CD1c-positive myeloid dendritic cell (primary cell): ENCODE measurements at regions not wholly inside any gene's neighbourhood (a gene's known extent, or its start where the extent isn't known, plus 50 kb on each side); places are given as distances from the start of the nearest gene placed in this dataset.
"Not testable (repeated sequence)": the region's sequence is repeated elsewhere in the genome, so short reads cannot be mapped to it uniquely, and the experiment has no call there.

Experiments used
- DNase-seq: peaks from one replicate; pipeline ENCODE4 v3.0.0-alpha.2; 2016; ENCODE audit errors: extremely low spot score

- DNase-seq, result no peak
These were observed 141.5 kb downstream of the C6orf118 start for GRCh38 chr6:165167861-165168260.

- DNase-seq, result no peak
These were observed 142.1 kb downstream of the C6orf118 start for GRCh38 chr6:165167311-165167710.

GRCh38 chr6:165163519-165163918, 145.9 kb downstream of the C6orf118 start:
- no peak for DNase-seq

- DNase-seq, result no peak
These were observed 149.9 kb downstream of the C6orf118 start for GRCh38 chr6:165159460-165159859.

GRCh38 chr6:165146456-165146855, 162.9 kb downstream of the C6orf118 start:
- DNase-seq, result no peak

GRCh38 chr6:165135889-165136288, 173.5 kb downstream of the C6orf118 start:
- DNase-seq, result no peak

GRCh38 chr6:165129086-165129485, 180.3 kb downstream of the C6orf118 start:
- DNase-seq, result no peak

GRCh38 chr6:165127743-165128142, 181.7 kb downstream of the C6orf118 start:
- DNase-seq, result not testable (repeated sequence)

- DNase-seq, result not testable (repeated sequence)
These were observed 184.7 kb downstream of the C6orf118 start for GRCh38 chr6:165124681-165125080.

GRCh38 chr6:165119231-165120020, 190.0 kb downstream of the C6orf118 start:
- no peak for DNase-seq

GRCh38 chr6:165118736-165119135, 190.7 kb downstream of the C6orf118 start:
- no peak for DNase-seq

- no peak for DNase-seq
These were observed 191.6 kb downstream of the C6orf118 start for GRCh38 chr6:165117806-165118205.

GRCh38 chr6:165117121-165117520, 192.3 kb downstream of the C6orf118 start:
- DNase-seq, result no peak

GRCh38 chr6:165110860-165111259, 198.5 kb downstream of the C6orf118 start:
- no peak for DNase-seq

- DNase-seq, result no peak
These were observed 200.4 kb downstream of the C6orf118 start for GRCh38 chr6:165109011-165109410.

- DNase-seq, result no peak
These were observed 203.1 kb downstream of the C6orf118 start for GRCh38 chr6:165106261-165106660.

GRCh38 chr6:165098165-165098564, 211.2 kb downstream of the C6orf118 start:
- DNase-seq, result no peak

GRCh38 chr6:165096868-165097267, 212.5 kb downstream of the C6orf118 start:
- no peak for DNase-seq

GRCh38 chr6:165096209-165096608, 213.2 kb downstream of the C6orf118 start:
- no peak for DNase-seq

GRCh38 chr6:165092881-165093595, 216.4 kb downstream of the C6orf118 start:
- DNase-seq, result no peak

GRCh38 chr6:165091121-165091785, 218.2 kb downstream of the C6orf118 start:
- no peak for DNase-seq

GRCh38 chr6:165090242-165090641, 219.2 kb downstream of the C6orf118 start:
- DNase-seq, result no peak

- no peak for DNase-seq
These were observed 222.6 kb downstream of the C6orf118 start for GRCh38 chr6:165086814-165087213.
